ENCODE measurements at regions not wholly inside any gene's neighbourhood (a gene's known extent, or its start where the extent isn't known, plus 50 kb on each side); places are given as distances from the start of the nearest gene placed in this dataset.
"Not testable (repeated sequence)": the region's sequence is repeated elsewhere in the genome, so short reads cannot be mapped to it uniquely, and the experiment has no call there.

- not testable (repeated sequence) for H3K36me3 ChIP-seq (ENCODE audit: insufficient read depth, low read length); H3K4me2 ChIP-seq (ENCODE audit: low read length); H3K9me3 ChIP-seq (replicated peaks; ENCODE audit: low read length); H3K9ac ChIP-seq (ENCODE audit: low read depth, low read length); H3K4me1 ChIP-seq (ENCODE audit: control insufficient read depth, insufficient read depth, low read length); H3K4me3 ChIP-seq (ENCODE audit: low read length)
- peaks cover 34% of the 10 kb centered on the region for H3K27me3 ChIP-seq (ENCODE audit: control insufficient read depth, insufficient read depth, low read length)
Observed at GRCh38 chr10:29380599-29381511, 92.0 kb downstream of the LYZL1 start.

GRCh38 chr10:29386342-29386999, 97.6 kb downstream of the LYZL1 start:
- Histone ChIP-seq H3K4me1 (ENCODE audit: control insufficient read depth, insufficient read depth, low read length) (no peaks in the 10 kb centered on the region), H3K9me3 (replicated peaks; ENCODE audit: low read length) (no peaks in the 10 kb centered on the region), H3K9ac (ENCODE audit: low read depth, low read length) (no peak overlapping the region), H3K27me3 (ENCODE audit: control insufficient read depth, insufficient read depth, low read length) (peaks cover 52% of the 10 kb centered on the region), H3K4me2 (ENCODE audit: low read length) (no peak overlapping the region), H3K4me3 (ENCODE audit: low read length) (no peak overlapping the region), H3K36me3 (ENCODE audit: insufficient read depth, low read length) (no peaks in the 10 kb centered on the region)

GRCh38 chr10:29387269-29387668, 98.4 kb downstream of the LYZL1 start:
- H3K4me2 ChIP-seq (ENCODE audit: low read length), result no peak overlapping the region
- H3K4me3 ChIP-seq (ENCODE audit: low read length), result no peak overlapping the region
- H3K4me1 ChIP-seq (ENCODE audit: control insufficient read depth, insufficient read depth, low read length), result no peaks in the 10 kb centered on the region
- no peaks in the 10 kb centered on the region for H3K9me3 ChIP-seq (replicated peaks; ENCODE audit: low read length)
- H3K36me3 ChIP-seq (ENCODE audit: insufficient read depth, low read length), result no peaks in the 10 kb centered on the region
- no peak overlapping the region for H3K9ac ChIP-seq (ENCODE audit: low read depth, low read length)
- peaks cover 52% of the 10 kb centered on the region for H3K27me3 ChIP-seq (ENCODE audit: control insufficient read depth, insufficient read depth, low read length)

- not testable (repeated sequence) for H3K9ac ChIP-seq (ENCODE audit: low read depth, low read length); H3K4me2 ChIP-seq (ENCODE audit: low read length); H3K9me3 ChIP-seq (replicated peaks; ENCODE audit: low read length); H3K4me3 ChIP-seq (ENCODE audit: low read length); H3K4me1 ChIP-seq (ENCODE audit: control insufficient read depth, insufficient read depth, low read length); H3K36me3 ChIP-seq (ENCODE audit: insufficient read depth, low read length)
- H3K27me3 ChIP-seq (ENCODE audit: control insufficient read depth, insufficient read depth, low read length), result peaks cover 50% of the 10 kb centered on the region
Observed at GRCh38 chr10:29388112-29388511, 99.2 kb downstream of the LYZL1 start.

- H3K27me3 ChIP-seq (ENCODE audit: control insufficient read depth, insufficient read depth, low read length), result peaks cover 53% of the 10 kb centered on the region
- H3K4me1 ChIP-seq (ENCODE audit: control insufficient read depth, insufficient read depth, low read length), result no peaks in the 10 kb centered on the region
- no peak overlapping the region for H3K4me2 ChIP-seq (ENCODE audit: low read length)
- H3K4me3 ChIP-seq (ENCODE audit: low read length), result no peak overlapping the region
- no peaks in the 10 kb centered on the region for H3K36me3 ChIP-seq (ENCODE audit: insufficient read depth, low read length)
- no peak overlapping the region for H3K9ac ChIP-seq (ENCODE audit: low read depth, low read length)
- no peaks in the 10 kb centered on the region for H3K9me3 ChIP-seq (replicated peaks; ENCODE audit: low read length)
Observed at GRCh38 chr10:29389493-29389892, 100.6 kb downstream of the LYZL1 start.

GRCh38 chr10:29389935-29390334, 101.1 kb downstream of the LYZL1 start:
- no peak overlapping the region for H3K9ac ChIP-seq (ENCODE audit: low read depth, low read length)
- no peak overlapping the region for H3K4me3 ChIP-seq (ENCODE audit: low read length)
- H3K4me2 ChIP-seq (ENCODE audit: low read length), result no peak overlapping the region
- no peaks in the 10 kb centered on the region for H3K9me3 ChIP-seq (replicated peaks; ENCODE audit: low read length)
- peaks cover 56% of the 10 kb centered on the region for H3K27me3 ChIP-seq (ENCODE audit: control insufficient read depth, insufficient read depth, low read length)
- no peaks in the 10 kb centered on the region for H3K36me3 ChIP-seq (ENCODE audit: insufficient read depth, low read length)
- H3K4me1 ChIP-seq (ENCODE audit: control insufficient read depth, insufficient read depth, low read length), result no peaks in the 10 kb centered on the region

GRCh38 chr10:29392376-29393021, 103.6 kb downstream of the LYZL1 start:
- Histone ChIP-seq H3K9me3 (replicated peaks; ENCODE audit: low read length) (no peaks in the 10 kb centered on the region), H3K27me3 (ENCODE audit: control insufficient read depth, insufficient read depth, low read length) (peaks cover 75% of the 10 kb centered on the region), H3K4me3 (ENCODE audit: low read length) (no peak overlapping the region), H3K9ac (ENCODE audit: low read depth, low read length) (no peak overlapping the region), H3K4me1 (ENCODE audit: control insufficient read depth, insufficient read depth, low read length) (no peaks in the 10 kb centered on the region), H3K4me2 (ENCODE audit: low read length) (no peak overlapping the region), H3K36me3 (ENCODE audit: insufficient read depth, low read length) (no peaks in the 10 kb centered on the region)

GRCh38 chr10:29394321-29394932, 105.6 kb downstream of the LYZL1 start:
- Histone ChIP-seq H3K4me1 (ENCODE audit: control insufficient read depth, insufficient read depth, low read length) (no peaks in the 10 kb centered on the region), H3K27me3 (ENCODE audit: control insufficient read depth, insufficient read depth, low read length) (peaks cover 67% of the 10 kb centered on the region), H3K9ac (ENCODE audit: low read depth, low read length) (no peak overlapping the region), H3K9me3 (replicated peaks; ENCODE audit: low read length) (no peaks in the 10 kb centered on the region), H3K36me3 (ENCODE audit: insufficient read depth, low read length) (no peaks in the 10 kb centered on the region), H3K4me2 (ENCODE audit: low read length) (no peak overlapping the region), H3K4me3 (ENCODE audit: low read length) (no peak overlapping the region)

GRCh38 chr10:29395409-29395808, 106.5 kb downstream of the LYZL1 start:
- Histone ChIP-seq H3K9ac (ENCODE audit: low read depth, low read length) (no peak overlapping the region), H3K27me3 (ENCODE audit: control insufficient read depth, insufficient read depth, low read length) (peaks cover 62% of the 10 kb centered on the region), H3K4me2 (ENCODE audit: low read length) (no peak overlapping the region), H3K9me3 (replicated peaks; ENCODE audit: low read length) (no peaks in the 10 kb centered on the region), H3K36me3 (ENCODE audit: insufficient read depth, low read length) (no peaks in the 10 kb centered on the region), H3K4me1 (ENCODE audit: control insufficient read depth, insufficient read depth, low read length) (no peaks in the 10 kb centered on the region), H3K4me3 (ENCODE audit: low read length) (no peak overlapping the region)

- Histone ChIP-seq H3K27me3 (ENCODE audit: control insufficient read depth, insufficient read depth, low read length) (peaks cover 47% of the 10 kb centered on the region), H3K4me3 (ENCODE audit: low read length) (no peak overlapping the region), H3K4me1 (ENCODE audit: control insufficient read depth, insufficient read depth, low read length) (no peaks in the 10 kb centered on the region), H3K36me3 (ENCODE audit: insufficient read depth, low read length) (no peaks in the 10 kb centered on the region), H3K9me3 (replicated peaks; ENCODE audit: low read length) (no peaks in the 10 kb centered on the region), H3K4me2 (ENCODE audit: low read length) (no peak overlapping the region), H3K9ac (ENCODE audit: low read depth, low read length) (no peak overlapping the region)
Observed at GRCh38 chr10:29397221-29397620, 108.4 kb downstream of the LYZL1 start.

- peaks cover 3% of the 10 kb centered on the region for H3K27me3 ChIP-seq (ENCODE audit: control insufficient read depth, insufficient read depth, low read length)
- no peaks in the 10 kb centered on the region for H3K4me1 ChIP-seq (ENCODE audit: control insufficient read depth, insufficient read depth, low read length)
- H3K9me3 ChIP-seq (replicated peaks; ENCODE audit: low read length), result no peaks in the 10 kb centered on the region
- H3K4me3 ChIP-seq (ENCODE audit: low read length), result no peak overlapping the region
- no peaks in the 10 kb centered on the region for H3K36me3 ChIP-seq (ENCODE audit: insufficient read depth, low read length)
- no peak overlapping the region for H3K4me2 ChIP-seq (ENCODE audit: low read length)
- no peak overlapping the region for H3K9ac ChIP-seq (ENCODE audit: low read depth, low read length)
Observed at GRCh38 chr10:29403208-29403607, 114.3 kb downstream of the LYZL1 start.

Measured in skeletal muscle satellite cell (primary cell).